ENCODE measurements at regions not wholly inside any gene's neighbourhood (a gene's known extent, or its start where the extent isn't known, plus 50 kb on each side); places are given as distances from the start of the nearest gene placed in this dataset.

GRCh38 chr6:130670142-130670541, 157.1 kb upstream of the SMLR1 start:
- Histone ChIP-seq H4K20me1 (ENCODE audit: control insufficient read depth, extremely low read depth, insufficient read depth, low read length) (no peaks in the 10 kb centered on the region), H3K4me2 (ENCODE audit: extremely low read depth, insufficient read depth, low read length) (no peak overlapping the region), H3K4me1 (ENCODE audit: control insufficient read depth, extremely low read depth, insufficient read depth, low read length) (peaks cover 2% of the 10 kb centered on the region), H3K9ac (ENCODE audit: insufficient read depth, low read length) (no peak overlapping the region), H3K4me3 (replicated peaks in 1 of 4; ENCODE audit: control extremely low read depth in 1 of 4, insufficient read depth in 1 of 4, low read depth in 3 of 4, low read length in 4 of 4) (no peak overlapping the region), H3K27ac (ENCODE audit: insufficient read depth, low read length) (no peak overlapping the region), H3K9me3 (ENCODE audit: control insufficient read depth, insufficient read depth, low read depth, low read length) (no peaks in the 10 kb centered on the region), H3K27me3 (ENCODE audit: control insufficient read depth, insufficient read depth, low read length) (no peaks in the 10 kb centered on the region), H3K36me3 (ENCODE audit: control insufficient read depth, insufficient read depth, low read length) (no peaks in the 10 kb centered on the region), H3K79me2 (ENCODE audit: control insufficient read depth, insufficient read depth, low read length) (no peaks in the 10 kb centered on the region), H2AFZ (ENCODE audit: low read length) (no peak overlapping the region)
- DNase-seq (ENCODE audit: low read depth in 2 of 2), result no peak
- TF ChIP-seq CTCF (conservative IDR thresholded peaks at IDR 0.05 in 1 of 2, IDR thresholded peaks at IDR 0.05 in 1 of 2; ENCODE audit: low read depth in 1 of 2, low read length in 2 of 2) (no peak), EZH2 (IDR thresholded peaks at IDR 0.05; ENCODE audit: low read length, missing control alignments) (no peak)

GRCh38 chr6:130671119-130671518, 156.1 kb upstream of the SMLR1 start:
- Histone ChIP-seq H3K4me1 (ENCODE audit: control insufficient read depth, extremely low read depth, insufficient read depth, low read length) (peaks cover 2% of the 10 kb centered on the region), H3K9me3 (ENCODE audit: control insufficient read depth, insufficient read depth, low read depth, low read length) (no peaks in the 10 kb centered on the region), H3K9ac (ENCODE audit: insufficient read depth, low read length) (no peak overlapping the region), H2AFZ (ENCODE audit: low read length) (peak overlapping the region; percentile 27), H3K27me3 (ENCODE audit: control insufficient read depth, insufficient read depth, low read length) (no peaks in the 10 kb centered on the region), H3K27ac (ENCODE audit: insufficient read depth, low read length) (peak overlapping the region; percentile 30), H3K79me2 (ENCODE audit: control insufficient read depth, insufficient read depth, low read length) (no peaks in the 10 kb centered on the region), H3K4me3 (replicated peaks in 1 of 4; ENCODE audit: control extremely low read depth in 1 of 4, insufficient read depth in 1 of 4, low read depth in 3 of 4, low read length in 4 of 4) (no peak overlapping the region), H4K20me1 (ENCODE audit: control insufficient read depth, extremely low read depth, insufficient read depth, low read length) (no peaks in the 10 kb centered on the region), H3K4me2 (ENCODE audit: extremely low read depth, insufficient read depth, low read length) (peak overlapping the region; percentile 3), H3K36me3 (ENCODE audit: control insufficient read depth, insufficient read depth, low read length) (no peaks in the 10 kb centered on the region)
- TF ChIP-seq EZH2 (IDR thresholded peaks at IDR 0.05; ENCODE audit: low read length, missing control alignments) (no peak), CTCF (conservative IDR thresholded peaks at IDR 0.05 in 1 of 2, IDR thresholded peaks at IDR 0.05 in 1 of 2; ENCODE audit: low read depth in 1 of 2, low read length in 2 of 2) (no peak)
- no peak for DNase-seq (ENCODE audit: low read depth in 2 of 2)

- peak overlapping the region; percentile 27 for H2AFZ ChIP-seq (ENCODE audit: low read length)
- peak in 1 of 2 donors; percentile 58 for DNase-seq (ENCODE audit: low read depth in 2 of 2)
Observed at GRCh38 chr6:130671577-130671976, 155.6 kb upstream of the SMLR1 start.

More at GRCh38 chr6:130671577-130671976, 155.6 kb upstream of the SMLR1 start:
- H3K9ac ChIP-seq (ENCODE audit: insufficient read depth, low read length), result no peak overlapping the region
- no peaks in the 10 kb centered on the region for H3K27me3 ChIP-seq (ENCODE audit: control insufficient read depth, insufficient read depth, low read length)
- no peaks in the 10 kb centered on the region for H4K20me1 ChIP-seq (ENCODE audit: control insufficient read depth, extremely low read depth, insufficient read depth, low read length)
- no peaks in the 10 kb centered on the region for H3K79me2 ChIP-seq (ENCODE audit: control insufficient read depth, insufficient read depth, low read length)
- no peaks in the 10 kb centered on the region for H3K9me3 ChIP-seq (ENCODE audit: control insufficient read depth, insufficient read depth, low read depth, low read length)
- TF ChIP-seq EZH2 (IDR thresholded peaks at IDR 0.05; ENCODE audit: low read length, missing control alignments) (no peak), CTCF (conservative IDR thresholded peaks at IDR 0.05 in 1 of 2, IDR thresholded peaks at IDR 0.05 in 1 of 2; ENCODE audit: low read depth in 1 of 2, low read length in 2 of 2) (no peak)
- H3K36me3 ChIP-seq (ENCODE audit: control insufficient read depth, insufficient read depth, low read length), result no peaks in the 10 kb centered on the region
- H3K4me1 ChIP-seq (ENCODE audit: control insufficient read depth, extremely low read depth, insufficient read depth, low read length), result peaks cover 2% of the 10 kb centered on the region
- H3K4me2 ChIP-seq (ENCODE audit: extremely low read depth, insufficient read depth, low read length), result peak overlapping the region; percentile 3
- H3K4me3 ChIP-seq (replicated peaks in 1 of 4; ENCODE audit: control extremely low read depth in 1 of 4, insufficient read depth in 1 of 4, low read depth in 3 of 4, low read length in 4 of 4), result no peak overlapping the region
- H3K27ac ChIP-seq (ENCODE audit: insufficient read depth, low read length), result peak overlapping the region; percentile 30
